HG03139 (cell line): ENCODE measurements at regions not wholly inside any gene's neighbourhood (a gene's known extent, or its start where the extent isn't known, plus 50 kb on each side); places are given as distances from the start of the nearest gene placed in this dataset.
"Not testable (repeated sequence)": the region's sequence is repeated elsewhere in the genome, so short reads cannot be mapped to it uniquely, and the experiment has no call there.

Experiments
- ATAC-seq: cut with Tn5 transposase; IDR thresholded peaks from one replicate; pipeline ENCODE4 v1.9.1; 2021; ENCODE audit not compliant: unreplicated experiment

DNA sequence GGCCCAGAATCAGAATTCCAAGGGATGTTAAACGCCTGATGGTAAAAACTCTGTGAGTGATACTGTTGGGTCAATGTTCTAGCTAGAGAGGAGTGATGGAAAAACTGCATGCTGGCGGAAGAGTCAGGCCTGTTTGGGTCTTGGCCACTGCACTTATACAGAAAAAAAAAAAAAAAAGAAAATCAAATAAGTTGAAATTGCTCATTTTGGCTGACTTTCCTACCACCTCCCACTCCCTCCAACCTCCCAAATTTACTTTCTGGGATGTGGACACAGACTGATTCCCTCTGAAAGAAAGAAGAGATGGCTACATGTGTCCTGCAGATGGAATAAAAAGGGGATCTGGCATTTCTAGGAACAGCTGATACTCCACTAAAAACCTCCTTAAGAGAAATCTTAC, 234.1 kb upstream of the GIMD1 start:
- ATAC-seq, result no peak

- ATAC-seq, result no peak
Observed at GRCh38 chr4:106601519-106601918, 232.9 kb upstream of the GIMD1 start.

DNA sequence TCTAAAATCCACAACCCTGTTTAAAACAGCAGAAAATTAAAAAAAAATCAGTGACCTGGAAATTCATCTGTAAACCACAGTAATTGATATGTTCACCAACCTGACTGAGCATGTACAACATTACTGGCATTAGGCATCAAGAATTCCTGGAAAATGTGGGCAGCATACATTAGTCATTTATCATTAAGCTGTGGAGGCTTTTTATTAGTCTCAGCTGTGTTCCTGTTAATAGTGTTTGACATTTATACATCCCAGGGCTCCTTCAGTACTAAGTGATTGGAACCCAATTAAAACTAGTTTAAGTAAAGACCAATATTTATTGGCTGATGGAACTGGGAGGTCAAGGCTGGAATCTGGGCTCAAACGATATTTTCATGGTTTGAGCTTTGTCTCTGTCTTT, 227.3 kb upstream of the GIMD1 start:
- ATAC-seq, result no peak

DNA sequence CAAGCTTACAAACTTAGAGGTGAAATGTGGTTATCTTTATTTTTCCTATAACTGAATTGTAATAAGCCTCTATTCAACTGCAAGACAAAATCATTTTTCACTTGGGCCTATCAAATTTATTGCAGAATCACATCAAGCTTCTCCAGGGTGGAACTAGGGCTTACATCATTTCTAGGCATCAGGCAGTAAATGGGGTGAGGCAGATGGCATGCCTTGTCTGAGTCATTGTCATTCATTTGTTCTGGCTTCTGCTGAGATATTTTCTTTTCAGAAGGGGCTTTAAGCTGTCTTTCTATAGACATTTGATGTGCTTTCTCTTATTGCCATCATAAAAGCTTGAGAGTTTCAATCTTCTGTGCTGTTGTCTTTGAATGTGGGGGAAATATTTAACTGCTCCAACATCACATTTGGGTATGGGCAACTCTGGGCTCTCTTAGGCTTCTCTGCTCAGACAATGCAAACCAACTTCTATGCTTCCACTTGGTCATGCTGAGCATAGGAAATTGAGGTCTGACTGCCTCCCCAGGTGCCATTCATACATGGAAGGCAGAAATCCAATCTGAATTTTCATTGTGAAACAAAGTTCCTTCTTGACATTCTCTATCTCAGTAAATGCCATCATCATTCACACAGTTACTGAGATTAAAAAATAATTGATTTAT, 225.8 kb upstream of the GIMD1 start:
- no peak for ATAC-seq

DNA sequence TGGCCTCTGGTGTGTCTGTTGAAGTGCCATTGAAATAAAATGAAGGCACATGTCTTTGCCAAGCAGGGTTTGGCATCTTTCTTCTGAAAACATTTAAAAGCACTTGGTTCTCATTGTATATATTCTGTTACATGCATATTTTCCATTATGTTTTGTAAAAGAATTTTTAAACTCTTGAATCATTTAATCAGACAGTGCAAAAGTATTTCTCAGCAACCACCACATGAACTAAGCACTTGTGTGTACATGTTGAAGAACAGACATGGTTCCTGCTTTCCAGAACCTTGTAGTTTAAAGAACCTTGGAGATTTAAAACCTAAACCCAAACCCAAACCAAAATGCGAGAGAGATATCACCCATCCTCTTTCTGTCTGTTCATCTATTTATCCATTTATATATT, 220.3 kb upstream of the GIMD1 start:
- ATAC-seq, result no peak

DNA sequence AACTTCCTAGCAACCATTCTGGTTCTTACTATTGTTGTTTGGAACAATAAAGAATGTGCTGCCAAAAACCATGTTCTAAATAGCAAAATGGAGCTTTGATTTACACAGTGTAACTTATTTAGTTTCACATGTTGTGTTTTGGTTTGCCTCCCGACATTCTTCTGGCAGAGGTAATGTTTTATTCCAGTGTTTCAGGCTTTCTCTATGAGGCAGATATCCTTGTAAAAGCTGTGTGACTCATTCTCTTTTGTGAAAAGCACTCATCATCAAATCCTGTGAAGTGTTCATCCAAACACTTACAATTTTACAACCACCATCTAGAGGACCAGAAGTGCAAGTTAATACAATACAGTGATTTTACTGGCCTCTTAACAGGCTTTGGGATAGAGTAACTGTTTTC, 219.0 kb upstream of the GIMD1 start:
- ATAC-seq, result no peak

GRCh38 chr4:106585915-106586349, 217.4 kb upstream of the GIMD1 start:
- no peak for ATAC-seq

- ATAC-seq, result no peak
Observed at GRCh38 chr4:106584337-106584989, 215.9 kb upstream of the GIMD1 start.

- no peak for ATAC-seq
Observed at GRCh38 chr4:106583567-106583966, 215.0 kb upstream of the GIMD1 start.

GRCh38 chr4:106583108-106583507, 214.5 kb upstream of the GIMD1 start:
- no peak for ATAC-seq

- no peak for ATAC-seq
Observed at GRCh38 chr4:106582103-106582502, 213.5 kb upstream of the GIMD1 start.

DNA sequence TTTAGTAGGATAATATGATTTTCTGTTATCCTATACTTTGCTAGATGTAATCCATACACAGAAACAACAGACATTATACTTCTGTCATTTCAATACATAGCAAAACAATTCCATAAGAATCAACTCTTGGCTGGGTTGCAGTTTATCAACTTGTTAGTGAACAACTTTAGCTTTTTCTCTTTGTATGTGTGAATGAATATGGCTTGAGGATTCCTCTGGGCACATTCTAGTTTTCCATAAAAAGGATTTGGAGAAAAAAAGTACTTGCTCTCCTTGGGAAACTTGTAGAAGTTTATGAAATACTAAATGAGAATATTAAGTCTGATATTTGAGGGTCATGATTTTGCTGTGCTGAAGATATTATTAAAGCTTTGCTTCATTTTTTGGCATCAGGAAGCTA, 210.7 kb upstream of the GIMD1 start:
- ATAC-seq, result no peak

DNA sequence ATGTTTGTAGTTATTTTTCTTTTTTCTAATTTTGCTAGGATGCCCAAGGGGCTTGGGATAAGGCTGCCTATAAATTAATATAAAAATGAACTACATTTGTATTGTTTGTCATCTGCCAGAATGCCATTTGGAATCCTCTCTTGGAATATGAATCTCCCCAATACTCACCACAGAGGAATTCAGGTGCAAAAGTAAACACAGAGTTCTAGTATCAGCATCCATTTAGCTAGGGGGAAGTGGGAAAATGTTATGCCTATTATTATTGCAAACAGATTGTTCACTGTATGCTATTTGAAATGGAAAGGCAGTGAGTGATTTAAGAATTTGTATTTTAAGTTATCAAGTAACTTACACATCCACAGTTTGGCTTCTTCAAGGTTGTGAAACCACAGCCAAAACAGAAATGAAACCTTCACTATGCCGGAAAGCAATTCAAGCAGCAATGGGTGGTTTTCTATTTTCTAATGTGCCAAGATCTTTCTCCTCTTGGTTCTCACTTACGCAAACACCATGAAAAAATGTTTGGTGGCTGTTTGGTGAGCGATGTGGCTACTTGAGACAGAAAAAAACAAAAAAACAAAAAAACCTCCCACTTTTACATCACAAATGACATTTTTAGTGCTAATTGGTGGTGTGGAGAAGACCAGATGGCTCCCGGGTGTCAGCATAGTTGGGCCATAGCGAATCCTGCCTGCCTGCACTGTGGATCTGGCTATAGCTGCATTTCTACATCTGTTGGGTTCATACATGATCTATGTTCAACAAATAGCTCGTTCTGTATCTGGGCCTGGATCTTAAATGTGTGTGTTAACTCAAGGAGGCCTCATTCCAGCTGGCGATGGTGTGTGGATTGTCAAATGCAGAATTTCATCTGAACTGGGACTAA, 200.8 kb upstream of the GIMD1 start:
- ATAC-seq, result no peak

DNA sequence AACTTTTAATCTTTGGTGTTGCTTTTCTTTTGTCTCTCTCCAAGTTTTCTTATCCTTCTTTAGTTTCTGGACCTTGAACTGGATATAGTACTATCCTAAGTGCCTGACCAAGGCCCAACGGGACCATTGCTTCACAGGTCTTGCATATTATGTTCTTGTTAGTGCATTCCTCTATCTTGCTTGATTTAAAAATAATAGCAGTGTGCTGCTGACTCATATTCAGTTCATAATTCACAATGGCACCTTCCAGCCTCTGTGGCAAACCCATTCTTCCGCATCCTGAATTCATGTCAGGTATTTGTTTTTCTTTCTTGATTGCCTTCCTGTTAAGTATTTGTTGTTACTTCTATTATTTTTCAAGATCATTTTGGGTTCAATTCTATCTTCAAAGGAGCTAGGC, 197.1 kb upstream of the GIMD1 start:
- ATAC-seq, result no peak

DNA sequence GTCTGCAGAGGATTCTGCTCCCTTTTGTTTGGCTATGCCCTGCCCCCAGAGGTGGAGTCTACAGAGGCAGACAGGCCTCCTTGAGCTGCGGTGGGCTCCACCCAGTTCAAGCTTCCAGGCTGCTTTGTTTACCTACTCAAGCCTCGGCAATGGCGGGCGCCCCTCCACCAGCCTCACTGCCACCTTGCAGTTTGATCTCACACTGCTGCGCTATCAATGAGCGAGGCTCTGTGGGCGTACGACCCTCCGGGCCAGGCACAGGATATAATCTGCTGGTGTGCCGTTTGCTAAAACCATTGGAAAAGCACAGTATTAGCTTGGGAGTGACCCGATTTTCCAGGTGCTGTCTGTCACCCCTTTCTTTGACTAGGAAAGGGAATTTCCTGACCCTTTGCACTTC, 195.1 kb upstream of the GIMD1 start:
- ATAC-seq, result not testable (repeated sequence)

DNA sequence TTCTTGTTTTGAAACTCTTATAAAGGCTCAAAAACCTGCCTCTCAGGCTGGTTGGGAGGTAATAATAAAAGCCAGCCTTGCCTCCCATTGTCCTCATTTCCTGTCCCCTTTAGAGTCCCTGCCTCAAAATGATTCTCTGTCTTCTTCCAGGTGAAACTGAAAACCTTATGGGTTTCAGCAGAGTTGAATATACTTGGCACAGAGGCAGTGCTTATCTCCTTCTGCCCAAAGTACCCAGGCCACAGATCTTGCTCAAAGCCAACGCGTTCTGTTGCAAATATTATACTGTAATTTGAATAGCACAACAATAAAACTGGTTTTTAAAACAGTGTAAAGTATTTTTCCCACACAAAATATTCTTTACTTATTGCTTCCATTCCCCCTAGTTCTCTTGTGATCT, 183.1 kb upstream of the GIMD1 start:
- no peak for ATAC-seq

DNA sequence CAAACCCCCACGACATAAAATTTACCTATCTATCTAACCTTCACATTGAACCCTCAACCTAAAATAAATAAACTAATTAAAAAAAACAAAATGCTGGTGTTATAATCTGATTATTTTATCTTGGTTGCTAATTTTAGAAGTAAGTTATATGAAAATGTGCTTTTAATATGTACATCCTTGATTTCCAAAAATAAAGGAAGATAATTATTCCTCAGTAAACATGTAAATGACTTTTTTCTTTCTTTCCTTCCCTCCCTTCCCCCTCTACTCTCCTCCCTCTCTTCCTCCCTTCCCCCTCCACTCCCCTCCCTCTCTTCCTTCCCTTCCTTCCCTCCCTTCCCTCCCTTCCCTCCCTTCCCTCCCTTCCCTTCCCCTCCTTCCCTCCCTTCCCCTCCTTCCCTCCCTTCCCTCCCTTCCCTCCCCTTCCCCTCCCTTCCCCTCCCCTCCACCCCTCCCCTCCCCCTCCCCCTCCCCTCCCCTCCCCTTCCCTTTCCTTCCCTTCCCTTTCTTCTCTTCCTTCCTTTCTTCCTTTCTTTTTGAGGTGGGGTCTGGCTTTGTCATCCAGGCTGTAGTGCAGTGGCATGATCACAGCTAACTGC, 180.0 kb upstream of the GIMD1 start:
- ATAC-seq, result no peak

DNA sequence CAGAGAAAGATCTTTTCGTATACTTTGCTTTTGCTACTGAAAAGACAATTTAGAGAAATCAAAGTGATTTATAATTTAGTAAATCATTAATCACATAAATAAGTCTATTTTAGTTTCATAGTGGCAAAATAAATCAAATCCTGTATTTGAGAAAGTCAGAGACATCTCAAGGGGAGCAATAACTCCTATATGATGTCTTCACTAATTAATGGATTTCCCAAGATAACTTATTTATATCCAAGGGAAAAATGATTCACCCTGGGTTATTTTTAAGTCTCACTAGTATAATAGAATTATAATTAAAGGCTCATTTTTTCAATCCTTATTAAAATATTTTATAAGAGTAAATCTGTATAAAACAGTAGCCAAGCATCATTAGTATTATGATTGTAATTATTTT, 177.8 kb upstream of the GIMD1 start:
- ATAC-seq, result no peak

DNA sequence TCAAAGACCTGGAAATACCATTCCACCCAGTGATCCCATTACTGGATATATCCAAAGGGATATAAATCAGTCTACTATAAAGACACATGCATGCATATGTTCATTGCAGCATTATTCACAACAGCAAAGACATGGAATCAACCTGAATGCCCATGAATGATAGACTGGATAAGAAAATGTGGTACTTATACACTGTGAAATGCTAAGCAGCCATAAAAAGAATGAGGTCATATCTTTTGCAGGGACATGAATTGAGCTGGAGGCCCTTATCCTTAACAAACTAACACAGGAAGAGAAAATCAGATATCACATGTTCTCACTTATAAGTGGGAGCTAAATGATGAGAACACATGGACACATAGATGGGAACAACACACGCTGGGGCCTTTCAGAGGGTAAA, 174.0 kb upstream of the GIMD1 start:
- ATAC-seq, result not testable (repeated sequence)

DNA sequence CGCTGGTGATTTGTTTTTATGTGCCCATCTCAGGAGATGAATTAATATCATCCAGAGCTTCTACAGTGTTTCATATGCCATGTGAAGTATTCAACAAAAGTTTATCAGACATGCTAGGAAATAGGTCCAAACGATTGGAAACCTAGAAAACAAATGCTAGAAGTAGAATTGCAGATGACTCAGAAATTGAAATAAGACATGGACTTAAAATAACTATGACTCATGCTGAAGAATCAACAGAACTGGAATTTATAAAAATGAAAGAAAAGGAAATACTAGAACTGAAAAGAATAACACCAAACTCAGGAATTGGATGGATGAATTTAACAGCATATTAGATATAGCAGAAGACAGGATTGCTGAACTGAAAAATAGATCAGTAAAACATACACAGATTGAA, 172.7 kb upstream of the GIMD1 start:
- no peak for ATAC-seq

DNA sequence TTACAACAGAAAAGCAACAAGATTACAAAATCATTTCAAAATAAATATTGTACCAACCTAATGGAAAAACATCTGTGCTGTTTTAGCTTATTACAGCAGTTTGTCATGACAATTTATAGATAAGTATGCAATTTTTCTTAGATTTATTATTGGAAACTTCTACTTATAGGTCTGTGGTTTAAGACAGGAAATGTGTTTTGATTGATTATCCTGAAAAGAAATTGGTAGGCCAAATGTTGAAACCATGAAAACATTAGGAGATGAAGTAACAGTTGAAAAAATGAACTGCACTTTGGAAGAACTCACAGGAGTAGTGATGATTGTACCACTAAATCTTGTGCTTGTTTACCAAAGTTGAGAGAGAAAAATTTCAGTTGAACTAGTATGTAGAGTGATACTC, 162.2 kb upstream of the GIMD1 start:
- no peak for ATAC-seq

GRCh38 chr4:106530024-106530361, 161.4 kb upstream of the GIMD1 start:
- ATAC-seq, result no peak
